ENCODE measurements at regions not wholly inside any gene's neighbourhood (a gene's known extent, or its start where the extent isn't known, plus 50 kb on each side); places are given as distances from the start of the nearest gene placed in this dataset.

DNA sequence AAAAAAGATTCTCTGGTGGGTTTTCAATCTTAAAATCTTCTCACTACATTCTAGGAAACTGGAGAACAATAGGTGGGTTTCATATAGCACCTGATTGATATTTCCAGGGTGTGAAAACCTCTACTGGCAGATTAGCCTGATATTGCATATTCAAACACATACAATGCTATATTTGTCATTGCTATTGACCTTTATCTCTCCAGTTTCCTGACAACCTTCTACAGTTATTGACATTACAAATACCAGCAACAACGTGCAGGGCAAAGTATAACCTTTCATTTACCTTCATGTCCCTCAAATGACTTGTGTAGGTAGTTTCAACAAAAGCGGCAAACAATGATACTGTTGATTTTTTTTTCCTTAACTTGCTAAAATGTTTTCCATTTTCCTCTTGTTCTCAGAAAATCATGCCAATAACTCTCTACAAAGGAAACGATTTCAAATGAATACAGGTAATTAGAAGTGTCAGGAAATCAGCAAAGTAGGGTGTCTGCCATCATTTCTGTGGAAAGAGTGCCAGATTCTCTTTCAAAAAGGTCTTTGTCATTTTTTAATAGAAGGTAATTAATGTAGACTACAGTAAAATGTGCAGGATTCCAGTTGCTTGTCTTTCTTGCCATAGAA is 72.6 kb upstream of the CDIN1 start:
- Histone ChIP-seq H4K91ac (ENCODE audit: insufficient read depth, low read depth, low read length) (no peak overlapping the region), H3K27ac (ENCODE audit: insufficient read depth, low read length) (no peak overlapping the region), H3K9me1 (ENCODE audit: insufficient read depth, low read length) (no peaks in the 10 kb centered on the region), H2AK9ac (replicated peaks; ENCODE audit: low read depth, low read length, poor library complexity) (no peak overlapping the region), H2BK20ac (ENCODE audit: low read depth, low read length) (no peak overlapping the region), H4K5ac (ENCODE audit: low read depth, low read length) (no peak overlapping the region), H3K9ac (ENCODE audit: low read depth, low read length) (no peak overlapping the region), H3K4me1 (ENCODE audit: control insufficient read depth, insufficient read depth, low read length) (peaks cover 2% of the 10 kb centered on the region), H2BK15ac (ENCODE audit: low read depth, low read length) (no peak overlapping the region), H2AFZ (replicated peaks; ENCODE audit: low read length, poor library complexity) (no peak overlapping the region), H3K79me1 (ENCODE audit: low read depth in 1 of 2, low read length in 2 of 2) (no peaks in the 10 kb centered on the region), H3K23ac (ENCODE audit: low read depth, low read length) (no peak overlapping the region), H3K36me3 (ENCODE audit: control insufficient read depth, insufficient read depth, low read length) (no peaks in the 10 kb centered on the region), H3K14ac (replicated peaks; ENCODE audit: low read depth, low read length) (no peak overlapping the region), H4K20me1 (ENCODE audit: insufficient read depth, low read length) (no peaks in the 10 kb centered on the region), H3K4ac (ENCODE audit: low read depth, low read length) (no peak overlapping the region), H3K18ac (ENCODE audit: low read depth, low read length) (no peak overlapping the region), H3K9me3 (ENCODE audit: control insufficient read depth, insufficient read depth, low read length) (no peaks in the 10 kb centered on the region), H3K27me3 (ENCODE audit: control insufficient read depth, insufficient read depth, low read length) (no peaks in the 10 kb centered on the region), H2BK5ac (ENCODE audit: low read depth, low read length, poor library complexity, severe bottlenecking) (no peak overlapping the region), H3K56ac (ENCODE audit: extremely low read depth, insufficient read depth, low read length) (no peak overlapping the region), H2AK5ac (ENCODE audit: low read depth, low read length) (no peak overlapping the region), H3K4me3 (ENCODE audit: insufficient read depth, low read depth, low read length) (no peak overlapping the region), H3K4me2 (ENCODE audit: low read depth, low read length) (no peak overlapping the region), H2BK120ac (ENCODE audit: low read depth, low read length) (no peak overlapping the region), H4K8ac (ENCODE audit: low read depth in 2 of 2, low read length in 2 of 2) (no peak overlapping the region)
- ChIA-PET POLR2A (ENCODE audit: unreplicated experiment) (no interaction called here), CTCF (interaction anchor here (0.6 kb wide), 1 partner anchor 366 kb away, joined by 3 read pairs; no protein-coding TSS in a partner anchor)
- DNase-seq (no peak), ATAC-seq (ENCODE audit: low read depth) (no peak)
- WGBS, 2 experiments (ENCODE audit: extremely low coverage in 2 of 2, insufficient read length in 1 of 2) = no CpG with 5 or more reads among the region's 3 CpGs
- dilution Hi-C loops (cut with HindIII; ENCODE audit: low sequenced_read_pairs, unreplicated experiment) = no loop called here
- in situ Hi-C loops (cut with MboI; ENCODE audit: low sequenced_read_pairs) = loop anchor here (25.0 kb wide), 2 partner anchors 630 to 1380 kb away; no protein-coding TSS in a partner anchor
- no peak for TF ChIP-seq RFX5 (IDR thresholded peaks at IDR 0.05; ENCODE audit: low read depth, low read length)
- no peak for TF ChIP-seq MAFK (IDR thresholded peaks at IDR 0.05; ENCODE audit: low read depth, low read length)
- no peak for TF ChIP-seq RCOR1 (IDR thresholded peaks at IDR 0.05; ENCODE audit: insufficient replicate concordance, low read length)
- TF ChIP-seq FOS (IDR thresholded peaks at IDR 0.05; ENCODE audit: low read depth, low read length) = no peak
- intact Hi-C loops (cut with micrococcal nuclease) = loop anchor here (10.0 kb wide), 3 partner anchors 148 to 598 kb away; partner anchors contain the start of gene MEIS2
- BruUV-seq (replicated peaks) = no TSS peak

All from IMR-90 (cell line).